A172 (cell line): ENCODE measurements at regions not wholly inside any gene's neighbourhood (a gene's known extent, or its start where the extent isn't known, plus 50 kb on each side); places are given as distances from the start of the nearest gene placed in this dataset.
A peak's percentile ranks its signal among the peaks of the same experiment; 100 is the strongest.

Experiments used
- DNase-seq: peaks from one replicate; pipeline ENCODE4 v3.0.0-alpha.2; 2015; ENCODE audit warnings: low spot score

DNA sequence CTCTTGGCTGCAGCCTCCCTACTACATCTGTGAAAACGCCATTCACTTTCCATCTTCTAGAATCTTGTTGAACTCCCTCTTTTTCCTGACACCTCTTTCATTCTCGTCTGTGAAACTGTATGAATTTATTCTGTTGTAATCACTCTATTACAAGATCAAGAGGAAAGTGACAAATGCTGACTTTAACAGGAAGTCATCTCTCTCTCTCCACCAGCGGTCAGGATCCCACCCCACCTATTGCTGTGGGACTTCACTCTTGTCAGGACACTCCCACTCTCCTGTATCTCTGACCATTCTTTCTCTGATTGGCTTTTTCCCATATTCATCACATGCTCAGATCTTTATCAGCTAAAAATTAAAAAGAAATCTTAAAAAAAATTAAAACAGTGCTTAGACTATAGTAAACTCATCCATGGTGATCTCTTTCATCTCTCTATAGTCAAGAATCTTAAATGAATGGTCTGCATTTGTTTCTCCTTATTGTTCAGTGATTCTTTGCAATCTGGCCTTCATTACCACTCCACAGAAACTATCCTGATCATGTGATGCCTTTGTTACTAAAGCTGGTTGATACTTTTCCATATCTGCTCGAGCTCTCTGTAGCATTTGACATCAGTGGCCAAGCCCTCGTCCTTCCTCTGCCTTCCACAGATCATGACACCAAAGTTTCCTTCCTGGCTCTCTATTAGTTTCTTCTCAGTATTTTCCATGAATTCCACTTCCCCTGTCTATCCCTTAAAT lies 113.6 kb downstream of the UCHL5 start:
- no peak for DNase-seq

DNA sequence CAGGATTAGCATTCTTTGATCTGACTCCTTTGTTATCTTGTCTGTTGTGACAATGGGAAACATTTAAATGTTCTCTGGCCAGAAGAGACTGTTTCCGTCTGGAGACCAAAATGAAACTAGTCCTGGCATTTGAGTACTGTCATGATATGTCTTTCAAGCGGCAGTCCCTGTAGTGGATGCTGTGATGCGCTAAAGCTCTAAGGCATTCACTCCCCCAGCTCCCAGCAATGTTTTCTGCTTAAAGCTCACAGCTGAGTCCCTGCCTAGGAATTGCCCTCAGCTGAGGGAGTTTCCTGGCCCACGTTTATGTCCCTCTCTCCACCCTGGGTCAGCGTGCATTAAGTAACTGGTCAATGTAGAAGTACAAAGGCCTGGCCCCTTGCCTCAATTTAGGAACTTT lies 109.4 kb downstream of the UCHL5 start:
- DNase-seq, result no peak

DNA sequence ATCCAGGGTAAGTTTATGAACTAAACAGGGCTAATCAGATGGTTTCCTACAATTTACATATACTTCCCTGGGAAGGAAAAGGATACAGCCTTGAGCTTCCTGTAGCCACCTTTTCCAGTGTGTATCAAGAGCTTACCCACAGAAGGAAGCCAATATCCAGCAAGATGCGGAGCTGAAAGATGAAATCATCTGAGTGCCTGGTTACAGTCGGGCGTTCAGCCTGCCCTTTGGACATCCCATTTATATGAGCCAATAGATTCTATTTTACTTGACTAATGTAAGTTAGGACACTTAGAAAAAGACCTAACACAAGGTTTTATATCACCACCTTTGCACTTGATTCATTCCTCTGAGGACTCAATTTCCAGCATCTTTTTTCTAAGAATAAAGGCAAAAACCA lies 108.2 kb downstream of the UCHL5 start:
- no peak for DNase-seq

DNA sequence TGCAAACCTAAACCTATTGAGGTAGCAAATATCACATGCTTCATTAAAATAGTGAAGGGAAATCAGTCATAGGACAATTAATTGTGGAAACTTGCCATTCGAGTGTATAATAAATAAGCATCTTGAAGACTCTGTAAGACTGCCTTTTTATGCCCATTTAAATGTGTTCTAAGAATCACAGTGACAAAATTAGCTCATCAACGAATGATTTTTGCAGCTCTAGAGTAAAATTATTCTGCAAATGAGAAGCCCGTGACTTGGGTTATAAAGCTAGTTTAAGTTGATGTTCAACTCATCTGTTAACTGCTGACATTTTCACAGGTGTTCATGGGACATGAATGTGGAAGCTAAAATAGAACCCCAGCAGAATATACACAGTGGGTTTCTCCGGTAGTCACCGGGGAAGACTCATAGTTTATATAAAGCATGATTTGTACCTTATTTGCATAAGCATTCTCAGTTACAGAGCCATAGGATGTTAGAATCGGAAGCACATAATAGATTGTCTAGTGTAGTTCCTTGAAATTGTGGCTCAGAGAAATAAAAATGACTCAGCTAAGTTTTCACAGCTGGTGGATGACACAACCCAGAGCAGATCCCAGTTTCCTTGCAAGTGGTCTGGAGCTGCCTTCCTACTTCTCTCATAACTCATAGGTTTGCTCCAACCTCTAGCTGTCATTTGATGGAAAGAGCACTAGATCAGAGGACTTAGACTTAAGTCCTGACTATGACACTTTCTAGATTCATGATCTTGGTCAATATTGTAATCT lies 107.3 kb downstream of the UCHL5 start:
- DNase-seq, result peak; percentile 89

DNA sequence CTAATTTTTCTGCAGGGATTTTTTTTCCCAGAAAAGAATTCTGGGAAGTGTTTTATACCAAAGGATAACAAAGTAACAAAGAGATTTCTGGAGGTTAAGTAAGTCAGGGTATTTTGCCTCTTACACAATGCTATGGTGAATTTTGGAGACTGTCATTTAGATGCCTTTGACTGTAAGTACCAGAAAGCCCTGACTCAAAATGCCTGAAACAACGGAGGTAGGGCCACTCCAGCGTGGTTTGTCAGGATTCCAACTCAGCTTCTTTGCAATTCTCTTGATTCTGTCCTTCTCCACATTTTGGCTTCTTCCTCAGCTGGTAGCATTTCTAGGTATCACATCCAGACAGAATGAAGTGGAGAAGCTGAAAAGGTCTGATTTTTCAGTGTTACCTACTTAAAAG lies 106.5 kb downstream of the UCHL5 start:
- no peak for DNase-seq

DNA sequence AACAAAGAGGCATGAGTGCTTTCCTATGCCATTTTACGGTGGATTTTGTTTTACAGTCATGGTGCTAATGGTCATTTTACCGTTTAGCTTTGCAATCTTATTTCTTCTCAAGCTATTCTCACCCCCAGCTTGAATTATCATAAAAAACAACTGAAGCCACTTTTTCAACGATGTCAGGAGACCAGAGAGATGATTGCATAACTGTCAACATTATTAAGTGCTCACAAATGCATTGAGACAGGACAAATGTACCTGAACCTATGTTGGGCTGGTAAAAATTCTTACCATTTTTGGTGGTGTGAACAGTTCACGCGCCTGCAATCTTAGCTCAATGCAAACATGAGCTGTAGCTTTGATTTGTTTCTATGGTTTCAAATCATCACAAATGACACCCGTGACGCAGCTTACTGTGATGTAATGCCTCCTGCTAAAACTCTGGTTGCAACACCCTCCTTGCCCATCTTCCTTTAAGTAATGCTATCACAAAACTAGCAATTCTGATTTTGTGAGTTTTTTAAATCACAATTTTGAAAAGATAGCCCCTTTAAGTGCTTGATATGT lies 104.4 kb downstream of the UCHL5 start:
- DNase-seq, result no peak

DNA sequence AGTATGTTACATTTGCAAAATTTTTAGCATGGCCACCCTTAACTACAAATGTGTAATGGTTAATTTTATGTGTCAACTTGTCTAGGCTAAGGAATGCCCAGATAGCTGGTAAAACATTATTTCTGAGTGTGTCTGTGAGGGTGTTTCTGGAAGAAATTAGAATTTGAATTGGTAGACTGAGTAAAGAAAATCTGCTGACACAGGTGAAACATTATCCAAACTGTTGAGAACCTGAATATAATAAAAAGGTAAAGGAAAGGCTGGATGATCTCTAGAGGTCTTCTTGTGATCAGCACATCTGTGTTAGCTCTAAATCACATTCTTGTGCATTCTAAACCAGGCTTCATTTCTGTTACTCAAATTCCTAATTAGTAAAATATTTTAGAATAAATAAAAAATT lies 100.8 kb downstream of the UCHL5 start:
- DNase-seq, result no peak

DNA sequence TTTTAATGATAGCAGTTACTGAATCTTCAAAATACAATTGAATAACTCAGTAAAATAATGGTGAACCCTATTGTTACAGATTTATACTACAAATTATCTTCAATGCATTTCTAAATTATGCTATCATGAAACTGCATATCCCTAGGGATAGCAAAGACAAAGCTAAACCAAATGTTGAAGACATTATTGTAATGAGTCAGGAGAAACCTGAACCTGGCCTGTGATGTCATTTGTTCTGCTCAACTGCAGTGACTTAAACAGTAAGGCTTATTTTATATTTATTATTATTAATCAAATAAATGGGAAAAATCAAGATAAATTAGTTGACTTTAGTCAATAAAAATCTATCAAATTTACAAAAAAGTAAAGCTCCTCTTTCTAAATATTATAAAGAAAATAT lies 100.3 kb downstream of the UCHL5 start:
- no peak for DNase-seq

DNA sequence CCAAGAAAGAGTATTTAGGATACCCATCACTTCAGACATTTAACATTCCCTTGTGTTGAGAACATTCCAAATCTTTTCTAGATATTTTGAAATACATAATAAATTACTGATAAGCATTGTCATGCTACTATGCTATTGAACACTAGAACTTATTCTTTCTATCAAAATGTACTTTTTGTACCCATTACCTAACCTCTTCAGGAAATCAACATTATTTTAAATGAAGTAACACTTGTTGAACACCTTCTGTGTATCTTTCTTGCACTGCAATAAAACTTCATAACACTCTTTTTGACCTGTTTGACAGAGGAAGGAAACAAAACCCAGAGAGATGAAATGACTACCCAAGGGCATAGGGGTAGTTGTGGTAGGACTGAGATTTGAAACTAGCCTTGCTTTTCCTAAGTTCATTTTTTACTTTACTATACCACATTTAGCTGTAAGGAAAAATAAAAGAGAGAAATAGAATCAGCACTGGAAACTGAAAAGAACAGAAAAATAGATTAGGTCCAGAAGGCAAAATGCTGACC lies 99.4 kb downstream of the UCHL5 start:
- no peak for DNase-seq
